A549 (cell line): ENCODE measurements at regions not wholly inside any gene's neighbourhood (a gene's known extent, or its start where the extent isn't known, plus 50 kb on each side); places are given as distances from the start of the nearest gene placed in this dataset.

ENCODE experiments used
- ATAC-seq, 2 experiments: fragments of 200-7000 bp in 1 of 2; fragments of >200 bp in 1 of 2; cut with Nextera tagmentation in 1 of 2; cut with Tn5 transposase in 1 of 2; 3 replicates each; pipeline versions ENCODE4 v1.8.0 to v1.9.1; 2018 to 2020; ENCODE audit warnings: mild to moderate bottlenecking in 1 of 2, moderate library complexity in 1 of 2
- CTCF ChIA-PET: fragments of 300-600 bp; sonication (Branson Sonifier 250); formaldehyde crosslinking; extraction: SDS; loops from one replicate; lab custom pipeline; 2021; ENCODE audit warnings: antibody characterized with exemption, inconsistent platforms; lab: Yijun Ruan, JAX
- POLR2A ChIA-PET: fragments of 350-600 bp; formaldehyde crosslinking; extraction: SDS; loops from one replicate; lab custom pipeline; 2021; ENCODE audit warnings: antibody characterized with exemption, inconsistent platforms; lab: Yijun Ruan, JAX
- DNase-seq, 2 experiments: peaks; one replicate each; pipeline versions ENCODE4 v3.0.0 to v3.0.0-alpha.2; 2011 to 2016; ENCODE audit warnings: low read depth in 1 of 2, low spot score in 1 of 2
- FAIRE-seq: peaks from 2 replicates; lab custom pipeline; 2011; peaks lifted over from hg19 to GRCh38; lab: Jason Lieb, UNC
- H3K27ac ChIP-seq, 2 experiments: fragments of >200 bp; sonication (Bioruptor Twin); formaldehyde crosslinking; 3 replicates each; pipeline ENCODE4 v1.5.1; 2016 to 2017
- H3K4me1 ChIP-seq: fragments of >200 bp; sonication (Bioruptor Twin); formaldehyde crosslinking; 3 replicates; pipeline ENCODE4 v1.6.1; 2016
- H3K4me2 ChIP-seq: fragments of >200 bp; sonication (Bioruptor Twin); formaldehyde crosslinking; 3 replicates; pipeline ENCODE4 v1.6.1; 2016
- H3K4me3 ChIP-seq: fragments of >200 bp; sonication (Bioruptor Twin); formaldehyde crosslinking; 3 replicates; pipeline ENCODE4 v1.5.1; 2016
- H3K9me3 ChIP-seq: fragments of >200 bp; sonication (Bioruptor Twin); formaldehyde crosslinking; 3 replicates; pipeline ENCODE4 v1.6.1; 2016
- CBX2 ChIP-seq: fragments of 200-600 bp; sonication (generic); IDR thresholded peaks from 2 replicates; pipeline ENCODE4 v1.6.1; 2016; ENCODE audit warnings: low read depth, mild to moderate bottlenecking, borderline replicate concordance
- CBX8 ChIP-seq: fragments of 200-600 bp; sonication (generic); IDR thresholded peaks from 2 replicates; pipeline ENCODE4 v1.6.1; 2016
- CHD2 ChIP-seq: fragments of 150-350 bp; IDR thresholded peaks from 2 replicates; pipeline ENCODE4 v1.6.1; 2014; ENCODE audit warnings: low read length; ENCODE audit not compliant: partially characterized antibody
- E2F6 ChIP-seq: IDR thresholded peaks from 2 replicates; pipeline ENCODE4 v1.6.1; 2012; ENCODE audit warnings: low read depth, borderline replicate concordance
- EHF ChIP-seq: fragments of 250-450 bp; sonication (Bioruptor Pico); IDR thresholded peaks from 2 replicates; pipeline ENCODE4 v1.5.0; 2020; ENCODE audit warnings: mild to moderate bottlenecking
- EHMT2 ChIP-seq: fragments of 200-600 bp; sonication (generic); IDR thresholded peaks from 2 replicates; pipeline ENCODE4 v1.6.1; 2016; ENCODE audit warnings: antibody characterized with exemption, low read depth, mild to moderate bottlenecking, moderate library complexity
- ELK1 ChIP-seq: fragments of 150-350 bp; IDR thresholded peaks from 2 replicates; pipeline ENCODE4 v1.6.1; 2014; ENCODE audit warnings: low read depth, mild to moderate bottlenecking, low read length
- EP300 ChIP-seq, 2 experiments: fragments of >200 bp; sonication (Bioruptor Twin); formaldehyde crosslinking; IDR thresholded peaks; 2 replicates in 1 of 2; 3 replicates in 1 of 2; pipeline ENCODE4 v1.6.1; 2016 to 2017
- FOSB ChIP-seq: fragments of 250-450 bp; sonication (Bioruptor Pico); IDR thresholded peaks from 2 replicates; pipeline ENCODE4 v1.5.0; 2020; ENCODE audit warnings: mild to moderate bottlenecking, moderate library complexity
- GATA3 ChIP-seq: IDR thresholded peaks from 2 replicates; pipeline ENCODE4 v1.6.1; 2012; ENCODE audit warnings: borderline replicate concordance
- HEYL ChIP-seq: fragments of 250-450 bp; sonication (Bioruptor Pico); IDR thresholded peaks from 2 replicates; pipeline ENCODE4 v1.8.0; 2021; ENCODE audit warnings: mild to moderate bottlenecking, moderate library complexity
- HOXB13 ChIP-seq: fragments of 250-450 bp; sonication (Bioruptor Pico); IDR thresholded peaks from 2 replicates; pipeline ENCODE4 v1.5.0; 2020; ENCODE audit warnings: low read depth, mild to moderate bottlenecking, moderate library complexity
- KDM5A ChIP-seq: fragments of 200-600 bp; sonication (generic); IDR thresholded peaks from 2 replicates; pipeline ENCODE4 v1.6.1; 2016; ENCODE audit warnings: antibody characterized with exemption, mild to moderate bottlenecking
- MAX ChIP-seq: IDR thresholded peaks from 2 replicates; pipeline ENCODE4 v1.6.1; 2012
- MAZ ChIP-seq: fragments of 150-350 bp; IDR thresholded peaks from 2 replicates; pipeline ENCODE4 v1.6.1; 2014; ENCODE audit warnings: antibody characterized with exemption, low read depth, low read length, borderline replicate concordance
- NPAS2 ChIP-seq: fragments of 250-450 bp; sonication (Bioruptor Pico); IDR thresholded peaks from 2 replicates; pipeline ENCODE4 v1.8.0; 2022; ENCODE audit warnings: mild to moderate bottlenecking, moderate library complexity, borderline replicate concordance
- NR3C1 ChIP-seq: fragments of >200 bp; sonication (Bioruptor Twin); formaldehyde crosslinking; IDR thresholded peaks from 3 replicates; pipeline ENCODE4 v1.6.1; 2017
- POLR2AphosphoS2 ChIP-seq: conservative IDR thresholded peaks from 2 replicates; pipeline ENCODE4 v1.6.1; 2012; ENCODE audit warnings: low read length, improper control_type of control experiment, inconsistent platforms
- RFX5 ChIP-seq: fragments of 450-650 bp; IDR thresholded peaks from 2 replicates; pipeline ENCODE4 v1.7.1; 2014; ENCODE audit warnings: antibody characterized with exemption, mild to moderate bottlenecking, moderate library complexity
- SREBF2 ChIP-seq: fragments of 450-650 bp; IDR thresholded peaks from 2 replicates; pipeline ENCODE4 v1.6.1; 2014; ENCODE audit warnings: mild to moderate bottlenecking, moderate library complexity
- TFCP2L1 ChIP-seq: fragments of 250-450 bp; sonication (Bioruptor Pico); IDR thresholded peaks from 2 replicates; pipeline ENCODE4 v1.5.0; 2021; ENCODE audit warnings: mild to moderate bottlenecking
- TP53 ChIP-seq: fragments of 250-450 bp; sonication (Bioruptor Pico); IDR thresholded peaks from 2 replicates; pipeline ENCODE4 v1.5.0; 2021; ENCODE audit warnings: mild to moderate bottlenecking, moderate library complexity
- ZNF302 ChIP-seq: fragments of 250-450 bp; sonication (Bioruptor Pico); IDR thresholded peaks from 2 replicates; pipeline ENCODE4 v1.9.0; 2021; ENCODE audit warnings: inconsistent platforms, mild to moderate bottlenecking, moderate library complexity
- ZSCAN20 ChIP-seq: fragments of 250-450 bp; sonication (Bioruptor Pico); IDR thresholded peaks from 2 replicates; pipeline ENCODE4 v1.8.0; 2022; ENCODE audit warnings: mild to moderate bottlenecking, moderate library complexity
- WGBS: methylation state at CpG from one replicate; pipeline ENCODE4 v1.1.6; 2017; ENCODE audit errors: missing lambda C conversion rate; 5-methylcytosine and 5-hydroxymethylcytosine counted together

- Histone ChIP-seq H3K27ac (no peak overlapping the region), H3K4me1 (no peaks in the 10 kb centered on the region), H3K4me3 (no peak overlapping the region), H3K9me3 (no peaks in the 10 kb centered on the region), H3K4me2 (no peak overlapping the region)
- DNase-seq (no peak), FAIRE-seq (no peak), ATAC-seq (no peak)
- POLR2A ChIA-PET, result no interaction called here
- TF ChIP-seq HOXB13 (no peak), TP53 (CRISPR knock-in tag) (no peak), EHF (CRISPR knock-in tag) (no peak), MAZ (no peak), RFX5 (no peak), GATA3 (no peak), ZNF302 (CRISPR knock-in tag) (no peak), HEYL (no peak), EP300 (IDR thresholded peaks at IDR 0.05) (no peak), NPAS2 (CRISPR knock-in tag) (no peak)
- 29% methylated on average over 11 of the region's 11 CpGs for WGBS
- CTCF ChIA-PET, result no interaction called here
These were observed 359.0 kb downstream of the BRD1 start for GRCh38 chr22:49468487-49469198.

GRCh38 chr22:49466878-49467595 is 360.6 kb downstream of the BRD1 start:
- 48% methylated on average over 13 of the region's 17 CpGs for WGBS
- Histone ChIP-seq H3K27ac (no peak overlapping the region), H3K4me3 (no peak overlapping the region), H3K4me2 (no peak overlapping the region), H3K4me1 (no peaks in the 10 kb centered on the region), H3K9me3 (no peaks in the 10 kb centered on the region)
- TF ChIP-seq ELK1 (no peak), MAZ (no peak), POLR2AphosphoS2 (no peak), KDM5A (no peak), MAX (no peak), CBX8 (no peak)
- no peak for FAIRE-seq
- POLR2A ChIA-PET, result no interaction called here
- no peak for ATAC-seq
- DNase-seq, result no peak
- CTCF ChIA-PET, result no interaction called here

GRCh38 chr22:49464037-49464436 is 363.6 kb downstream of the BRD1 start:
- ChIA-PET CTCF (no interaction called here), POLR2A (no interaction called here)
- Histone ChIP-seq H3K9me3 (no peaks in the 10 kb centered on the region), H3K27ac (no peak overlapping the region), H3K4me2 (no peak overlapping the region), H3K4me1 (no peaks in the 10 kb centered on the region), H3K4me3 (no peak overlapping the region)
- ATAC-seq, result no peak
- no peak for DNase-seq
- WGBS, result 33% methylated on average over 6 of the region's 6 CpGs
- no peak for FAIRE-seq
- TF ChIP-seq EHF (CRISPR knock-in tag), result no peak
- TF ChIP-seq CHD2, result no peak

- Histone ChIP-seq H3K4me3 (no peak overlapping the region), H3K4me2 (no peak overlapping the region), H3K4me1 (no peaks in the 10 kb centered on the region), H3K9me3 (no peaks in the 10 kb centered on the region), H3K27ac (no peak overlapping the region)
- no peak for ATAC-seq
- POLR2A ChIA-PET, result no interaction called here
- FAIRE-seq, result no peak
- no peak for DNase-seq
- WGBS, result 60% methylated on average over 13 of the region's 20 CpGs
- TF ChIP-seq EHMT2, result no peak
- no peak for TF ChIP-seq E2F6
- no peak for TF ChIP-seq NR3C1
- no peak for TF ChIP-seq FOSB (CRISPR knock-in tag)
- TF ChIP-seq ZSCAN20 (CRISPR knock-in tag), result no peak
- no peak for TF ChIP-seq CBX2
- TF ChIP-seq SREBF2, result no peak
- no peak for TF ChIP-seq HEYL
- no peak for TF ChIP-seq HOXB13
- TF ChIP-seq TFCP2L1 (CRISPR knock-in tag), result no peak
- CTCF ChIA-PET, result no interaction called here
These were observed 364.9 kb downstream of the BRD1 start for GRCh38 chr22:49462795-49463194.
